IMR-90 (cell line): ENCODE measurements at regions not wholly inside any gene's neighbourhood (a gene's known extent, or its start where the extent isn't known, plus 50 kb on each side); places are given as distances from the start of the nearest gene placed in this dataset.

Experiments
- ATAC-seq: fragments of 200-7000 bp; cut with Tn5 transposase; 2 replicates; pipeline ENCODE4 v1.9.1; 2020; ENCODE audit warnings: low read depth, mild to moderate bottlenecking, moderate library complexity
- BruUV-seq: library from RNA; stranded (reverse); fragments of 400-500 nt; replicated peaks from 2 replicates; lab custom pipeline; 2021; lab: Mats Ljungman, UMichigan
- CTCF ChIA-PET: fragments of 300-600 bp; formaldehyde crosslinking; extraction: SDS; loops from one replicate; lab custom pipeline; 2021; ENCODE audit warnings: antibody characterized with exemption; lab: Yijun Ruan, JAX
- POLR2A ChIA-PET: fragments of 300-600 bp; sonication (Branson Sonifier 250); formaldehyde crosslinking; loops from one replicate; lab custom pipeline; 2022; ENCODE audit warnings: antibody characterized with exemption; ENCODE audit not compliant: unreplicated experiment; lab: Charles Lee
- DNase-seq: peaks from one replicate; pipeline ENCODE4 v3.0.0; 2013
- H2AFZ ChIP-seq: replicated peaks from 2 replicates; pipeline ENCODE3; 2013; ENCODE audit warnings: low read length, mild to moderate bottlenecking; ENCODE audit not compliant: poor library complexity
- H2AK5ac ChIP-seq: 2 replicates; pipeline ENCODE4 v1.6.1; 2013; ENCODE audit warnings: low read depth, low read length, inconsistent platforms
- H2AK9ac ChIP-seq: replicated peaks from 2 replicates; pipeline ENCODE3; 2013; ENCODE audit warnings: mild to moderate bottlenecking, low read depth, low read length, moderate library complexity; ENCODE audit not compliant: poor library complexity
- H2BK120ac ChIP-seq: 2 replicates; pipeline ENCODE4 v1.6.1; 2013; ENCODE audit warnings: low read depth, low read length, inconsistent platforms
- H2BK15ac ChIP-seq: 3 replicates; pipeline ENCODE4 v1.6.1; 2013; ENCODE audit warnings: low read depth, low read length, inconsistent platforms
- H2BK20ac ChIP-seq: 2 replicates; pipeline ENCODE4 v1.6.1; 2013; ENCODE audit warnings: low read depth, mild to moderate bottlenecking, inconsistent platforms, low read length, moderate library complexity
- H2BK5ac ChIP-seq: 2 replicates; pipeline ENCODE4 v1.6.1; 2013; ENCODE audit warnings: mild to moderate bottlenecking, low read depth, low read length, inconsistent platforms; ENCODE audit not compliant: poor library complexity, severe bottlenecking
- H3K14ac ChIP-seq: replicated peaks from 2 replicates; pipeline ENCODE4 v1.6.1; 2013; ENCODE audit warnings: low read depth, low read length, inconsistent platforms
- H3K18ac ChIP-seq: 2 replicates; pipeline ENCODE4 v1.6.1; 2013; ENCODE audit warnings: low read depth, low read length, control low read depth
- H3K23ac ChIP-seq: 2 replicates; pipeline ENCODE4 v1.6.1; 2013; ENCODE audit warnings: low read depth, low read length, inconsistent platforms
- H3K27ac ChIP-seq: 2 replicates; pipeline ENCODE4 v1.5.1; 2013; ENCODE audit warnings: mild to moderate bottlenecking, control low read depth, low read length; ENCODE audit not compliant: insufficient read depth
- H3K27me3 ChIP-seq: 2 replicates; pipeline ENCODE4 v1.6.1; 2013; ENCODE audit warnings: low read length; ENCODE audit not compliant: control insufficient read depth, insufficient read depth
- H3K36me3 ChIP-seq: 2 replicates; pipeline ENCODE4 v1.6.1; 2013; ENCODE audit warnings: low read length, mixed read lengths; ENCODE audit not compliant: control insufficient read depth, insufficient read depth
- H3K4ac ChIP-seq: 2 replicates; pipeline ENCODE4 v1.6.1; 2013; ENCODE audit warnings: low read depth, low read length, inconsistent platforms
- H3K4me1 ChIP-seq: 2 replicates; pipeline ENCODE4 v1.6.1; 2013; ENCODE audit warnings: low read length, mixed read lengths; ENCODE audit not compliant: control insufficient read depth, insufficient read depth
- H3K4me2 ChIP-seq: 2 replicates; pipeline ENCODE4 v1.6.1; 2013; ENCODE audit warnings: low read depth, mild to moderate bottlenecking, control low read depth, low read length, moderate library complexity
- H3K4me3 ChIP-seq: 2 replicates; pipeline ENCODE4 v1.5.1; 2013; ENCODE audit warnings: low read depth, mild to moderate bottlenecking, control low read depth, low read length, moderate library complexity; ENCODE audit not compliant: insufficient read depth
- H3K56ac ChIP-seq: 2 replicates; pipeline ENCODE4 v1.6.1; 2013; ENCODE audit warnings: low read length, inconsistent platforms; ENCODE audit not compliant: insufficient read depth; ENCODE audit errors: extremely low read depth
- H3K79me1 ChIP-seq, 2 experiments: 2 replicates each; pipeline ENCODE4 v1.6.1; 2013; ENCODE audit warnings: low read length in 2 of 2, inconsistent platforms in 1 of 2, low read depth in 1 of 2
- H3K9ac ChIP-seq: 2 replicates; pipeline ENCODE4 v1.6.1; 2013; ENCODE audit warnings: low read depth, low read length, control low read depth
- H3K9me1 ChIP-seq: 2 replicates; pipeline ENCODE4 v1.6.1; 2013; ENCODE audit warnings: low read length, inconsistent platforms; ENCODE audit not compliant: insufficient read depth
- H3K9me3 ChIP-seq: 2 replicates; pipeline ENCODE4 v1.6.1; 2013; ENCODE audit warnings: low read length; ENCODE audit not compliant: control insufficient read depth, insufficient read depth
- H4K20me1 ChIP-seq: 2 replicates; pipeline ENCODE4 v1.6.1; 2013; ENCODE audit warnings: low read length, inconsistent platforms; ENCODE audit not compliant: insufficient read depth
- H4K5ac ChIP-seq: 2 replicates; pipeline ENCODE4 v1.6.1; 2013; ENCODE audit warnings: mild to moderate bottlenecking, low read depth, low read length, control low read depth
- H4K8ac ChIP-seq, 2 experiments: 2 replicates each; pipeline ENCODE4 v1.6.1; 2013; ENCODE audit warnings: low read depth in 2 of 2, low read length in 2 of 2, control low read depth in 1 of 2, inconsistent platforms in 1 of 2
- H4K91ac ChIP-seq: 2 replicates; pipeline ENCODE4 v1.6.1; 2013; ENCODE audit warnings: low read depth, low read length, inconsistent platforms; ENCODE audit not compliant: insufficient read depth
- BHLHE40 ChIP-seq: fragments of 150-350 bp; IDR thresholded peaks from 2 replicates; pipeline ENCODE4 v1.6.1; 2016; ENCODE audit warnings: mild to moderate bottlenecking, low read depth, low read length
- CEBPB ChIP-seq: IDR thresholded peaks from 2 replicates; pipeline ENCODE4 v1.6.1; 2012; ENCODE audit warnings: low read depth, low read length, improper control_type of control experiment
- CHD1 ChIP-seq: IDR thresholded peaks from 2 replicates; pipeline ENCODE4 v1.6.1; 2012; ENCODE audit warnings: low read depth, low read length, improper control_type of control experiment
- FOS ChIP-seq: fragments of 150-350 bp; IDR thresholded peaks from 2 replicates; pipeline ENCODE4 v1.6.1; 2016; ENCODE audit warnings: low read depth, low read length
- MAFK ChIP-seq: IDR thresholded peaks from 2 replicates; pipeline ENCODE4 v1.6.1; 2012; ENCODE audit warnings: low read depth, low read length, improper control_type of control experiment
- MAZ ChIP-seq: IDR thresholded peaks from 2 replicates; pipeline ENCODE4 v1.6.1; 2012; ENCODE audit warnings: low read depth, mild to moderate bottlenecking, low read length, improper control_type of control experiment, moderate library complexity, borderline replicate concordance
- MXI1 ChIP-seq: IDR thresholded peaks from 2 replicates; pipeline ENCODE4 v1.6.1; 2012; ENCODE audit warnings: low read depth, mild to moderate bottlenecking, low read length, moderate library complexity, borderline replicate concordance
- NFE2L2 ChIP-seq: fragments of 150-350 bp; IDR thresholded peaks from 2 replicates; pipeline ENCODE4 v1.6.1; 2016; ENCODE audit warnings: low read depth, mild to moderate bottlenecking, low read length
- POLR2A ChIP-seq: IDR thresholded peaks from 2 replicates; pipeline ENCODE4 v1.6.1; 2012; ENCODE audit warnings: mild to moderate bottlenecking, low read depth, low read length
- RAD21 ChIP-seq: IDR thresholded peaks from 2 replicates; pipeline ENCODE4 v1.6.1; 2012; ENCODE audit warnings: low read length, improper control_type of control experiment
- RCOR1 ChIP-seq: IDR thresholded peaks from 2 replicates; pipeline ENCODE4 v1.6.1; 2012; ENCODE audit warnings: mild to moderate bottlenecking, low read length, improper control_type of control experiment; ENCODE audit not compliant: insufficient replicate concordance
- RFX5 ChIP-seq: IDR thresholded peaks from 2 replicates; pipeline ENCODE4 v1.8.0; 2012; ENCODE audit warnings: low read depth, mild to moderate bottlenecking, low read length, moderate library complexity
- SMC3 ChIP-seq: fragments of 150-350 bp; IDR thresholded peaks from 2 replicates; pipeline ENCODE4 v1.6.1; 2016; ENCODE audit warnings: low read depth, mild to moderate bottlenecking, antibody characterized with exemption, low read length, moderate library complexity
- WGBS, 2 experiments: methylation state at CpG; one replicate each; pipeline versions ENCODE4 v1.1.5 to v1.1.7; 2013; ENCODE audit warnings: missing lambda C conversion rate in 2 of 2; ENCODE audit not compliant: insufficient read length in 1 of 2; ENCODE audit errors: extremely low coverage in 2 of 2; 5-methylcytosine and 5-hydroxymethylcytosine counted together
- dilution Hi-C: fragments of 300-500 bp; cut with HindIII; formaldehyde crosslinking; loops from one replicate; pipeline ENCODE4 v1.14.3; 2018; ENCODE audit warnings: low sequenced_read_pairs; ENCODE audit not compliant: unreplicated experiment
- in situ Hi-C: fragments of 300-500 bp; cut with MboI; formaldehyde crosslinking; loops from 3 replicates; pipeline ENCODE4 v1.14.3; 2019; ENCODE audit warnings: low sequenced_read_pairs, inconsistent platforms, mixed read lengths
- intact Hi-C: fragments of 100-400 bp; cut with micrococcal nuclease; formaldehyde crosslinking; loops from 2 replicates; pipeline ENCODE4 v1.10.0; 2022
- TF ChIP-seq, protein P1 (sequence below): fragments of 150-350 bp; IDR thresholded peaks from 2 replicates; pipeline ENCODE4 v1.6.1; 2017; ENCODE audit warnings: mild to moderate bottlenecking, antibody characterized with exemption, low read length, low read depth
- TF ChIP-seq, protein P2 (sequence below): conservative IDR thresholded peaks from 2 replicates; pipeline ENCODE4 v1.5.1; 2012; ENCODE audit warnings: mild to moderate bottlenecking, low read depth, low read length, improper control_type of control experiment

- Histone ChIP-seq H3K27me3 (no peaks in the 10 kb centered on the region), H2AK5ac (no peak overlapping the region), H2AK9ac (no peak overlapping the region), H3K9me3 (peaks cover 2% of the 10 kb centered on the region; the same call in 1 of the 2 replicates), H3K4me3 (no peak overlapping the region), H3K4ac (no peak overlapping the region), H3K9ac (no peak overlapping the region), H4K20me1 (no peaks in the 10 kb centered on the region), H2BK15ac (no peak overlapping the region), H3K79me1 (no peaks in the 10 kb centered on the region), H2BK5ac (no peak overlapping the region), H3K4me1 (no peaks in the 10 kb centered on the region), H4K8ac (no peak overlapping the region), H3K27ac (no peak overlapping the region), H4K91ac (no peak overlapping the region), H3K9me1 (no peaks in the 10 kb centered on the region), H3K18ac (no peak overlapping the region), H3K36me3 (no peaks in the 10 kb centered on the region), H3K56ac (no peak overlapping the region), H3K14ac (no peak overlapping the region), H2AFZ (no peak overlapping the region), H2BK20ac (no peak overlapping the region), H2BK120ac (no peak overlapping the region), H3K23ac (no peak overlapping the region), H3K4me2 (no peak overlapping the region), H4K5ac (no peak overlapping the region)
- intact Hi-C loops (no loop called here), dilution Hi-C loops (no loop called here), in situ Hi-C loops (no loop called here)
- ChIA-PET POLR2A (no interaction called here), CTCF (no interaction called here)
- ATAC-seq (no peak), DNase-seq (no peak)
- BruUV-seq = no TSS peak
- TF ChIP-seq RAD21 (no peak), RCOR1 (no peak), CHD1 (no peak), MXI1 (no peak), MAFK (no peak), SMC3 (no peak), BHLHE40 (no peak), MAZ (no peak), NFE2L2 (no peak), CEBPB (no peak), POLR2A (no peak), RFX5 (no peak), FOS (no peak)
- TF ChIP-seq, protein P1, sequence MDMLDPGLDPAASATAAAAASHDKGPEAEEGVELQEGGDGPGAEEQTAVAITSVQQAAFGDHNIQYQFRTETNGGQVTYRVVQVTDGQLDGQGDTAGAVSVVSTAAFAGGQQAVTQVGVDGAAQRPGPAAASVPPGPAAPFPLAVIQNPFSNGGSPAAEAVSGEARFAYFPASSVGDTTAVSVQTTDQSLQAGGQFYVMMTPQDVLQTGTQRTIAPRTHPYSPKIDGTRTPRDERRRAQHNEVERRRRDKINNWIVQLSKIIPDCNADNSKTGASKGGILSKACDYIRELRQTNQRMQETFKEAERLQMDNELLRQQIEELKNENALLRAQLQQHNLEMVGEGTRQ = no peak
- TF ChIP-seq, protein P2, sequence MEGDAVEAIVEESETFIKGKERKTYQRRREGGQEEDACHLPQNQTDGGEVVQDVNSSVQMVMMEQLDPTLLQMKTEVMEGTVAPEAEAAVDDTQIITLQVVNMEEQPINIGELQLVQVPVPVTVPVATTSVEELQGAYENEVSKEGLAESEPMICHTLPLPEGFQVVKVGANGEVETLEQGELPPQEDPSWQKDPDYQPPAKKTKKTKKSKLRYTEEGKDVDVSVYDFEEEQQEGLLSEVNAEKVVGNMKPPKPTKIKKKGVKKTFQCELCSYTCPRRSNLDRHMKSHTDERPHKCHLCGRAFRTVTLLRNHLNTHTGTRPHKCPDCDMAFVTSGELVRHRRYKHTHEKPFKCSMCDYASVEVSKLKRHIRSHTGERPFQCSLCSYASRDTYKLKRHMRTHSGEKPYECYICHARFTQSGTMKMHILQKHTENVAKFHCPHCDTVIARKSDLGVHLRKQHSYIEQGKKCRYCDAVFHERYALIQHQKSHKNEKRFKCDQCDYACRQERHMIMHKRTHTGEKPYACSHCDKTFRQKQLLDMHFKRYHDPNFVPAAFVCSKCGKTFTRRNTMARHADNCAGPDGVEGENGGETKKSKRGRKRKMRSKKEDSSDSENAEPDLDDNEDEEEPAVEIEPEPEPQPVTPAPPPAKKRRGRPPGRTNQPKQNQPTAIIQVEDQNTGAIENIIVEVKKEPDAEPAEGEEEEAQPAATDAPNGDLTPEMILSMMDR = no peak
- WGBS, 2 experiments = no CpG with 5 or more reads among the region's 5 CpGs
These were observed 538.7 kb upstream of the POU3F2 start for GRCh38 chr6:98295515-98296175.
